Iris pigment epithelial cell (primary cell): ENCODE measurements at regions not wholly inside any gene's neighbourhood (a gene's known extent, or its start where the extent isn't known, plus 50 kb on each side); places are given as distances from the start of the nearest gene placed in this dataset.
"Not testable (repeated sequence)": the region's sequence is repeated elsewhere in the genome, so short reads cannot be mapped to it uniquely, and the experiment has no call there.

Experiments used
- DNase-seq: peaks from one replicate; pipeline ENCODE4 v3.0.0-alpha.2; 2011; ENCODE audit warnings: low read depth

DNA sequence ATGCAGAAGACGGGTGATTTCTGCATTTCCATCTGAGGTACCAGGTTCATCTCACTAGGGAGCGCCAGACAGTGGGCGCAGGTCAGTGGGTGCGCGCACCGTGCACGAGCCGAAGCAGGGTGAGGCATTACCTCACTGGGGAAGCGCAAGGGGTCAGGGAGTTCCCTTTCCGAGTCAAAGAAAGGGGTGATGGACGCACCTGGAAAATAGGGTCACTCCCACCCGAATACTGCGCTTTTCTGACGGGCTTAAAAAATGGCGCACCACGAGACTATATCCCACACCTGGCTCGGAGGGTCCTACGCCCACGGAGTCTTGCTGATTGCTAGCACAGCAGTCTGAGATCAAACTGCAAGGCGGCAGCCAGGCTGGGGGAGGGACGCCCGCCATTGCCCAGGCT lies 1246.0 kb upstream of the PABPC4L start:
- not testable (repeated sequence) for DNase-seq

- DNase-seq, result peak; percentile 8
Observed at GRCh38 chr4:135434936-135435335, 1233.3 kb upstream of the PABPC4L start.

DNA sequence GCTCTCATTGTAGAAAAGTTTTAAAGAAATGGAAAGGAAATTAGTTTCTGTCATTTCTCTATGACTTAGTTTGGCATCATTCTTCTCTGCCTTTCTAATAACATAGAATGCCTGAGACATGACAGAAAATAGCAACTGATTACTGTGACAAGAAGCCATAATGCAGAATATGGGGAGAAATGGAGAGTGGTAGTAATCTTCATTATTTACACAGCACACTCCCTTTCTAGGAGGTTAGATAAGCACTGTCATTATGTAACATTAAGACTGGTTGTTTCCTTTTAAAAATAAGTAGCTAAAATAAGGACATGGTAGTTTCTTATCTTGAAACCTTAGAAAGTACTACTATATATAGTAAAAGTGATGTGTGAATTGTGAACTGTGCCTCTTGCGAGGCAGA lies 1227.9 kb upstream of the PABPC4L start:
- no peak for DNase-seq

DNA sequence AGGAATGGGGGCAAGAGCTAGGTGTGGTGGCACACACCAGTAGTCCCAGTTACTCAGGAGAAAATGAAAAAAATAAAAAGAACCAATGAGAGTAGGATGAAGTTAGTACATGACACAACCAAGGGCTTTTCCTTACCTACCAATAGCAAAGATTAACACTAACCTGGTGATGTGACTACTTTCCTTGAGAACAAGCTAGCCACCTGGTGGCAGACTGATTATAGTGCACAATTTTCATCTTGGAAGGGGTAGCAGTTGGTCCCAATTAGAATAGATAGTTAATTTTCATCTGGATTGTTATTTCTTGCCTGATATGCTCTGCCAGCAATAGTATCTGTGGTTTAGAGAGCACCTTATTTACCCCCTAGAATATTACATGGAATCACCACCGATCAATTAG lies 1216.8 kb upstream of the PABPC4L start:
- peak; percentile 31 for DNase-seq

- no peak for DNase-seq
Observed at GRCh38 chr4:135412213-135412612, 1210.6 kb upstream of the PABPC4L start.

DNA sequence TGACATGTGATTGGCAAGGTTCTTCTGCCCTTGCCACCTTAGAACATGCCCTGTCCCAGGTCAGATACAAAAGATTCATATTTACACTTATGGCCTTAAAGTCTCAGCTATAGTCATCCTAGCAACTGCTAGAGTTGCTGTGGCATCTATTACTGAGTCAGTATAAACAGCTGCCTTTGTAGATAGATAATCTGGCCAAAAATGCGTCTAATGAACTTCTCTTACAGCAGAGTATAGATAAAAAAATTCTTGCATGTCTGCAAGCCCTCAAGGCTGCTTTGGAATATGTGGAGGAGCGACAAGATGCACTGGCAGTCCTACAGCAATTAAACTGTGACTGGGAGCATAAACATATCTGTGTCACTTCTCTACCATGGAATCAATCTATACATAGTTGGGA lies 1209.7 kb upstream of the PABPC4L start:
- DNase-seq, result no peak

GRCh38 chr4:135409261-135409660 lies 1207.7 kb upstream of the PABPC4L start:
- not testable (repeated sequence) for DNase-seq

- no peak for DNase-seq
Observed at GRCh38 chr4:135408109-135408508, 1206.5 kb upstream of the PABPC4L start.

GRCh38 chr4:135406597-135406996 lies 1205.0 kb upstream of the PABPC4L start:
- not testable (repeated sequence) for DNase-seq

DNA sequence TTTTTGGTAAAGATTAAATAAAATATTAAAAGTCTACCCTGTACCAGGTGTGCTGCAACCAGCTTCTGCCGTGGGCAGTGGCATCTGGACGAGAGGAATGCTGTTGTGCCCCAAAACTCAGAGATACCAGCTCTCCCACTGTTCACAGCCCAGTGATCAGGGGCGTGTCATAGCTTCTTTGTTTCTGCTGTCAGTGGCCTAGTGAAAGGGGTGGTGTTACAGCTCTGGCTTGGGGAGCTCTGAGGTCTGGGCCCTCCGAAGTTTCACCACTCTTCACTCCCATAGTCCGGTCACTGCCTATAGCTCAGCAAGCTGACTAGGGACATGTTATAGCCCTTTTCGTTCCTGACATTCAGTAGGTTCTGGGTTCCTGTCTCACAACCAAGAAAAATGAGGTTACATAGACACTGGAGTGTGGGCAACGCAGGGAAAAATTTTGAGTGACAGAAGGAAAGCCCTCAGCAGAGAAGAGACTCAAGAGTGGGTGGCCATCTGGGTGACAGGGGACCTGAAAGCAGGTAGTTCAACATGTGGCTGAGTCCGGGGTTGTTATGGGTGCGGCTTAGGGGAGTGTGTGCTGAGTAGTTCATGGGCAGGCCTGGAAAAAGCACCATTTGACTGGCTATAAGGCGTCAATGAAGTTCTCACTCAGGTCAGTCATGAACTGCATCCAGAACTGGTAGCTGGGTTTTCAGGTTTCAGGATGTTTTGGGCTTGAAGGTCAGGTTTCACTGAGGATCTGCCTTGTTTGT lies 1184.4 kb upstream of the PABPC4L start:
- DNase-seq, result no peak

GRCh38 chr4:135383356-135384288 lies 1182.0 kb upstream of the PABPC4L start:
- DNase-seq, result no peak

GRCh38 chr4:135382280-135382959 lies 1180.8 kb upstream of the PABPC4L start:
- peak; percentile 20 for DNase-seq

GRCh38 chr4:135372131-135372530 lies 1170.5 kb upstream of the PABPC4L start:
- DNase-seq, result no peak

GRCh38 chr4:135371137-135371536 lies 1169.5 kb upstream of the PABPC4L start:
- no peak for DNase-seq

GRCh38 chr4:135368831-135369230 lies 1167.2 kb upstream of the PABPC4L start:
- no peak for DNase-seq

GRCh38 chr4:135365065-135365464 lies 1163.5 kb upstream of the PABPC4L start:
- peak; percentile 52 for DNase-seq

GRCh38 chr4:135359128-135359527 lies 1157.5 kb upstream of the PABPC4L start:
- no peak for DNase-seq

GRCh38 chr4:135357091-135357490 lies 1155.5 kb upstream of the PABPC4L start:
- no peak for DNase-seq

- DNase-seq, result peak; percentile 28
Observed at GRCh38 chr4:135354876-135355275, 1153.3 kb upstream of the PABPC4L start.

DNA sequence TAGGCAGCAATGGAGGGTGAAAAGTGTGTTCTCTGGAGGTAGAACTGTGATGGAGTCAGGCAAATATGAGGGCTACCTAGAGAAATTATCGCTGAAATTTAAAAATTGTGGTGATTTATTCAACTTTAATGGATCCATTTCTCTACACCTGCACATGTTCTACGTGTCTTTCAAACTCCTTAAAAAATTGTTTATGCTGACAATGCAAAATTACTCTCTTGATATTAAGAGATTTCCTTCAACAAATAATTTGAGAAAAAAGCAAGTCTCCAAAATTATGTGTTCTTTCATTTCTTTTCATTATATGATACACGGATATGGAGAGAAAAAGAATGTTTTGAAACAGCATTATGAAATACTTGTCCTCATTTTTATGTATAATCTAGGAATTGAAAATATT lies 1151.4 kb upstream of the PABPC4L start:
- no peak for DNase-seq

GRCh38 chr4:135344492-135344891 lies 1142.9 kb upstream of the PABPC4L start:
- DNase-seq, result no peak

- DNase-seq, result no peak
Observed at GRCh38 chr4:135338181-135338580, 1136.6 kb upstream of the PABPC4L start.

DNA sequence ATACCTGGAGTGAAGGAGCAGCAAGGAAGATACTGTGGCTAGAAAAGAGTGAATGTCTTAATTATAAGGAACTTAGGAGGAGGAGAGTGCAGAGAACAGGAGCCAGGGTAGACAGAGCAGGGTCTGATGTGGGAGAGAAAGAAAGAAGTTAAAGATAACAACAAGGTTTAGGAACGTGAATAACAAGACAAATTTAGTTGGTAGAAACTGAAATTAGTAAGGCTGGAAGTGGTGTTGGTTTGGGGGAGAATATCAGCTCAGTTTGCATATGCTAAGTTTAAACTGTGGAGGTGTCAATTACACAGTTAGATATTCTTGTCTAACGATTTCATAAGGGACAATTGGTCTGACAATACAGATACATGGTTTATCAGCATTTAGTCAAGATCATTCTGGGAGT lies 1123.7 kb upstream of the PABPC4L start:
- no peak for DNase-seq
